Neutrophil (primary cell): ENCODE measurements at regions not wholly inside any gene's neighbourhood (a gene's known extent, or its start where the extent isn't known, plus 50 kb on each side); places are given as distances from the start of the nearest gene placed in this dataset.

ENCODE experiments used
- H3K27ac ChIP-seq: fragments of 200-600 bp; sonication (generic); 2 replicates; pipeline ENCODE4 v1.5.1; 2016; ENCODE audit warnings: mild to moderate bottlenecking, moderate library complexity
- H3K27me3 ChIP-seq: fragments of 200-600 bp; sonication (generic); 2 replicates; pipeline ENCODE4 v1.6.0; 2016; ENCODE audit warnings: mild to moderate bottlenecking
- H3K36me3 ChIP-seq: fragments of 200-600 bp; sonication (generic); 2 replicates; pipeline ENCODE4 v1.5.1; 2017
- H3K4me1 ChIP-seq, 2 experiments: fragments of 200-600 bp in 1 of 2; sonication (generic) in 1 of 2; 1 replicate in 1 of 2; 2 replicates in 1 of 2; pipeline versions ENCODE4 v1.5.1 to v1.6.1; 2013 to 2016; ENCODE audit warnings: low read depth in 1 of 2, low read length in 1 of 2, mild to moderate bottlenecking in 1 of 2, moderate library complexity in 1 of 2; ENCODE audit not compliant: control insufficient read depth in 1 of 2, insufficient read depth in 1 of 2
- H3K4me3 ChIP-seq, 2 experiments: fragments of 200-600 bp in 1 of 2; sonication (generic) in 1 of 2; 1 replicate in 1 of 2; 2 replicates in 1 of 2; pipeline ENCODE4 v1.5.1; 2013 to 2016; ENCODE audit warnings: low read depth in 1 of 2, low read length in 1 of 2, mild to moderate bottlenecking in 1 of 2, moderate library complexity in 1 of 2
- H3K9me3 ChIP-seq: fragments of 200-600 bp; sonication (generic); 2 replicates; pipeline ENCODE4 v1.5.1; 2016
- CTCF ChIP-seq: fragments of 200-600 bp; sonication (generic); IDR thresholded peaks from 2 replicates; pipeline ENCODE4 v1.5.1; 2016; ENCODE audit warnings: antibody characterized with exemption

GRCh38 chr11:116460156-116460920, 312.4 kb downstream of the BUD13 start:
- TF ChIP-seq CTCF, result no peak
- no peaks in the 10 kb centered on the region for H3K9me3 ChIP-seq
- no peak overlapping the region for H3K27ac ChIP-seq
- no peak overlapping the region for H3K4me3 ChIP-seq
- no peaks in the 10 kb centered on the region for H3K36me3 ChIP-seq
- H3K27me3 ChIP-seq, result peaks cover 12% of the 10 kb centered on the region
- H3K4me1 ChIP-seq, result no peaks in the 10 kb centered on the region

- no peak overlapping the region for H3K4me3 ChIP-seq
- H3K27ac ChIP-seq, result no peak overlapping the region
Observed at GRCh38 chr11:116459185-116460045, 313.4 kb downstream of the BUD13 start.

GRCh38 chr11:116458546-116458945, 314.2 kb downstream of the BUD13 start:
- Histone ChIP-seq H3K4me3 (no peak overlapping the region), H3K27me3 (peaks cover 12% of the 10 kb centered on the region), H3K4me1 (no peaks in the 10 kb centered on the region), H3K36me3 (no peaks in the 10 kb centered on the region), H3K9me3 (no peaks in the 10 kb centered on the region), H3K27ac (no peak overlapping the region)
- TF ChIP-seq CTCF, result no peak

More at GRCh38 chr11:116459185-116460045, 313.4 kb downstream of the BUD13 start:
- no peaks in the 10 kb centered on the region for H3K9me3 ChIP-seq
- peaks cover 12% of the 10 kb centered on the region for H3K27me3 ChIP-seq
- TF ChIP-seq CTCF, result no peak
- H3K36me3 ChIP-seq, result no peaks in the 10 kb centered on the region
- H3K4me1 ChIP-seq, result no peaks in the 10 kb centered on the region

GRCh38 chr11:116457336-116458007, 315.3 kb downstream of the BUD13 start:
- no peaks in the 10 kb centered on the region for H3K4me1 ChIP-seq
- H3K36me3 ChIP-seq, result no peaks in the 10 kb centered on the region
- peaks cover 9% of the 10 kb centered on the region for H3K27me3 ChIP-seq
- H3K27ac ChIP-seq, result no peak overlapping the region
- H3K9me3 ChIP-seq, result no peaks in the 10 kb centered on the region
- H3K4me3 ChIP-seq, result no peak overlapping the region
- no peak for TF ChIP-seq CTCF

GRCh38 chr11:116454951-116455350, 317.8 kb downstream of the BUD13 start:
- H3K4me1 ChIP-seq, result no peaks in the 10 kb centered on the region
- H3K36me3 ChIP-seq, result no peaks in the 10 kb centered on the region
- TF ChIP-seq CTCF, result no peak
- H3K27me3 ChIP-seq, result peaks cover 9% of the 10 kb centered on the region
- no peak overlapping the region for H3K27ac ChIP-seq
- no peaks in the 10 kb centered on the region for H3K9me3 ChIP-seq
- H3K4me3 ChIP-seq, result no peak overlapping the region
